ENCODE measurements at regions not wholly inside any gene's neighbourhood (a gene's known extent, or its start where the extent isn't known, plus 50 kb on each side); places are given as distances from the start of the nearest gene placed in this dataset.
"Not testable (repeated sequence)": the region's sequence is repeated elsewhere in the genome, so short reads cannot be mapped to it uniquely, and the experiment has no call there.

- DNase-seq = no peak
Observed at GRCh38 chr2:175599966-175600831, 401.9 kb downstream of the LNPK start.

GRCh38 chr2:175597286-175597685 lies 404.8 kb downstream of the LNPK start:
- no peak for DNase-seq

- DNase-seq = no peak
Observed at GRCh38 chr2:175595139-175595538, 406.9 kb downstream of the LNPK start.

- not testable (repeated sequence) for DNase-seq
Observed at GRCh38 chr2:175593686-175594525, 408.2 kb downstream of the LNPK start.

- DNase-seq = not testable (repeated sequence)
Observed at GRCh38 chr2:175588213-175588612, 406.7 kb upstream of the ATP5MC3 start.

- no peak for DNase-seq
Observed at GRCh38 chr2:175585496-175585895, 404.0 kb upstream of the ATP5MC3 start.

- DNase-seq = no peak
Observed at GRCh38 chr2:175580652-175581051, 399.1 kb upstream of the ATP5MC3 start.

GRCh38 chr2:175579646-175580045 lies 398.1 kb upstream of the ATP5MC3 start:
- no peak for DNase-seq

- DNase-seq = no peak
Observed at GRCh38 chr2:175577368-175577970, 396.0 kb upstream of the ATP5MC3 start.

GRCh38 chr2:175576875-175577274 lies 395.4 kb upstream of the ATP5MC3 start:
- DNase-seq = no peak

GRCh38 chr2:175576270-175576669 lies 394.8 kb upstream of the ATP5MC3 start:
- no peak for DNase-seq

- DNase-seq = no peak
Observed at GRCh38 chr2:175575346-175576258, 394.1 kb upstream of the ATP5MC3 start.

- DNase-seq = no peak
Observed at GRCh38 chr2:175574069-175574468, 392.6 kb upstream of the ATP5MC3 start.

GRCh38 chr2:175571078-175571653 lies 389.7 kb upstream of the ATP5MC3 start:
- DNase-seq = no peak

- DNase-seq = no peak
Observed at GRCh38 chr2:175568109-175568730, 386.7 kb upstream of the ATP5MC3 start.

GRCh38 chr2:175567435-175568061 lies 386.0 kb upstream of the ATP5MC3 start:
- no peak for DNase-seq

GRCh38 chr2:175560521-175561169 lies 379.1 kb upstream of the ATP5MC3 start:
- no peak for DNase-seq

- no peak for DNase-seq
Observed at GRCh38 chr2:175559613-175560012, 378.1 kb upstream of the ATP5MC3 start.

- DNase-seq = no peak
Observed at GRCh38 chr2:175557810-175558377, 376.4 kb upstream of the ATP5MC3 start.

GRCh38 chr2:175553910-175554309 lies 372.4 kb upstream of the ATP5MC3 start:
- DNase-seq = no peak
